ENCODE measurements at regions not wholly inside any gene's neighbourhood (a gene's known extent, or its start where the extent isn't known, plus 50 kb on each side); places are given as distances from the start of the nearest gene placed in this dataset.

- H3K9ac ChIP-seq (ENCODE audit: low read length in 5 of 5) = no peak overlapping the region
- no peaks in the 10 kb centered on the region for H3K4me1 ChIP-seq (ENCODE audit: control insufficient read depth in 5 of 5, insufficient read depth in 5 of 5, low read length in 5 of 5)
- peaks cover 0 to 2% (median 0%) of the 10 kb centered on the region in 5 donors for H3K27me3 ChIP-seq (ENCODE audit: control insufficient read depth in 5 of 5, insufficient read depth in 4 of 5, low read length in 5 of 5)
- H3K4me3 ChIP-seq (ENCODE audit: low read depth in 1 of 5, low read length in 5 of 5) = no peak overlapping the region
- no peaks in the 10 kb centered on the region for H3K36me3 ChIP-seq (ENCODE audit: control insufficient read depth in 5 of 5, insufficient read depth in 5 of 5, low read length in 5 of 5)
- H3K27ac ChIP-seq (ENCODE audit: low read depth, low read length) = no peak overlapping the region
- H3K9me3 ChIP-seq (ENCODE audit: control insufficient read depth in 5 of 5, low read length in 5 of 5) = peaks cover 2 to 8% (median 6%) of the 10 kb centered on the region in 5 donors
These were observed 153.0 kb downstream of the ICOS start for GRCh38 chr2:204089574-204089973.

DNA sequence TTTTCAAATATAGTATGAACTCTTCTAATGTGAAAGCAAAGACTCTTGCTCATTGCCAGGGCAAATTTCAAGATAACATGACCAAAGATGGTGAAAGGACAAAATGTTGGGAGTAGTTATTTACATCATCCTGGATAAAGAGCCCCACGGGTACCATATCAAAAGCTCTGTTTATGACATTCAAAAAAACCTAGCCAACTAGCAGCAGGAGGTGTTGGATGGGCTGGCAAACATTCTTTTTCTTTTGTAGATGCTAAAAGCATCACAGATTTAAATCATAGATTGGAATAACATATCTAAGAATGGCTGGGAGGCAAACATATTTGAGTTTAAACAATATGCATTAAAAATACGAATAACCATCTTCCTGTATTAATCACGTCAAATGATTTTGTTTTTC lies 153.5 kb downstream of the ICOS start:
- Histone ChIP-seq H3K9ac (ENCODE audit: low read length in 5 of 5) (no peak overlapping the region), H3K9me3 (ENCODE audit: control insufficient read depth in 5 of 5, low read length in 5 of 5) (peaks cover 2 to 8% (median 6%) of the 10 kb centered on the region in 5 donors), H3K4me3 (ENCODE audit: low read depth in 1 of 5, low read length in 5 of 5) (no peak overlapping the region), H3K4me1 (ENCODE audit: control insufficient read depth in 5 of 5, insufficient read depth in 5 of 5, low read length in 5 of 5) (no peaks in the 10 kb centered on the region), H3K27me3 (ENCODE audit: control insufficient read depth in 5 of 5, insufficient read depth in 4 of 5, low read length in 5 of 5) (no peaks in the 10 kb centered on the region), H3K36me3 (ENCODE audit: control insufficient read depth in 5 of 5, insufficient read depth in 5 of 5, low read length in 5 of 5) (no peaks in the 10 kb centered on the region), H3K27ac (ENCODE audit: low read depth, low read length) (no peak overlapping the region)

- H3K9me3 ChIP-seq (ENCODE audit: control insufficient read depth in 5 of 5, low read length in 5 of 5) = no peaks in the 10 kb centered on the region
- H3K9ac ChIP-seq (ENCODE audit: low read length in 5 of 5) = no peak overlapping the region
- no peak overlapping the region for H3K4me3 ChIP-seq (ENCODE audit: low read depth in 1 of 5, low read length in 5 of 5)
- no peaks in the 10 kb centered on the region for H3K27me3 ChIP-seq (ENCODE audit: control insufficient read depth in 5 of 5, insufficient read depth in 4 of 5, low read length in 5 of 5)
- H3K4me1 ChIP-seq (ENCODE audit: control insufficient read depth in 5 of 5, insufficient read depth in 5 of 5, low read length in 5 of 5) = peaks cover 0 to 14% (median 0%) of the 10 kb centered on the region in 5 donors
- H3K36me3 ChIP-seq (ENCODE audit: control insufficient read depth in 5 of 5, insufficient read depth in 5 of 5, low read length in 5 of 5) = no peaks in the 10 kb centered on the region
- no peak overlapping the region for H3K27ac ChIP-seq (ENCODE audit: low read depth, low read length)
These were observed 168.2 kb downstream of the ICOS start for GRCh38 chr2:204104811-204105210.

DNA sequence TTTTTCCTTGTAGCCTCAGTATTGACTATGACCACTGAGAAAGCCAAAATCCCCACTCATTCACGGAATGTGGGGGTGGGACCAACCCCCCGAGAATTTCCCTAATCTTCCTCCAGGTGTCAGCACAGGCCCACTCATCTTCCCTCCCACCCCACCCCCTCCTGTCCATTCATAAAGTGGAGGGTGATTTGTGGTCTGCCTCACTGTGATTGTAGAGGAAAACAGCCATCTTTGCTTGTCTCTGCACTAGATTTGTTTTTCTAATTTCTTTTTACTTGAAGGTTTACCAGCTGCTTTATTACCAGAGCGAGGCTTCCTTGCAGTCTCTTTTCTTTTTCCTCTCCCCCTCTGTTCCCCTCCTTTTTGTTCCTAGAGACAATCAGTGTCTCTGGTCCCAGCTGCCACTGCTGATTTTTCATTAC lies 171.8 kb downstream of the ICOS start:
- Histone ChIP-seq H3K9me3 (ENCODE audit: control insufficient read depth in 5 of 5, low read length in 5 of 5) (no peaks in the 10 kb centered on the region), H3K27me3 (ENCODE audit: control insufficient read depth in 5 of 5, insufficient read depth in 4 of 5, low read length in 5 of 5) (peaks cover 0 to 3% (median 0%) of the 10 kb centered on the region in 5 donors), H3K27ac (ENCODE audit: low read depth, low read length) (peak overlapping the region; percentile 24), H3K9ac (ENCODE audit: low read length in 5 of 5) (no peak overlapping the region), H3K36me3 (ENCODE audit: control insufficient read depth in 5 of 5, insufficient read depth in 5 of 5, low read length in 5 of 5) (no peaks in the 10 kb centered on the region), H3K4me3 (ENCODE audit: low read depth in 1 of 5, low read length in 5 of 5) (no peak overlapping the region), H3K4me1 (ENCODE audit: control insufficient read depth in 5 of 5, insufficient read depth in 5 of 5, low read length in 5 of 5) (peaks cover 0 to 35% (median 12%) of the 10 kb centered on the region in 5 donors)

- peak overlapping the region; percentile 24 for H3K27ac ChIP-seq (ENCODE audit: low read depth, low read length)
- no peak overlapping the region for H3K9ac ChIP-seq (ENCODE audit: low read length in 5 of 5)
- peaks cover 0 to 40% (median 12%) of the 10 kb centered on the region in 5 donors for H3K4me1 ChIP-seq (ENCODE audit: control insufficient read depth in 5 of 5, insufficient read depth in 5 of 5, low read length in 5 of 5)
- peaks cover 0 to 3% (median 0%) of the 10 kb centered on the region in 5 donors for H3K27me3 ChIP-seq (ENCODE audit: control insufficient read depth in 5 of 5, insufficient read depth in 4 of 5, low read length in 5 of 5)
- no peak overlapping the region for H3K4me3 ChIP-seq (ENCODE audit: low read depth in 1 of 5, low read length in 5 of 5)
- H3K9me3 ChIP-seq (ENCODE audit: control insufficient read depth in 5 of 5, low read length in 5 of 5) = no peaks in the 10 kb centered on the region
- no peaks in the 10 kb centered on the region for H3K36me3 ChIP-seq (ENCODE audit: control insufficient read depth in 5 of 5, insufficient read depth in 5 of 5, low read length in 5 of 5)
These were observed 172.3 kb downstream of the ICOS start for GRCh38 chr2:204108781-204109295.

GRCh38 chr2:204109681-204110080 lies 173.1 kb downstream of the ICOS start:
- peaks cover 0 to 3% (median 0%) of the 10 kb centered on the region in 5 donors for H3K27me3 ChIP-seq (ENCODE audit: control insufficient read depth in 5 of 5, insufficient read depth in 4 of 5, low read length in 5 of 5)
- peaks cover 2 to 48% (median 12%) of the 10 kb centered on the region in 5 donors for H3K4me1 ChIP-seq (ENCODE audit: control insufficient read depth in 5 of 5, insufficient read depth in 5 of 5, low read length in 5 of 5)
- no peak overlapping the region for H3K4me3 ChIP-seq (ENCODE audit: low read depth in 1 of 5, low read length in 5 of 5)
- H3K9ac ChIP-seq (ENCODE audit: low read length in 5 of 5) = no peak overlapping the region
- H3K9me3 ChIP-seq (ENCODE audit: control insufficient read depth in 5 of 5, low read length in 5 of 5) = no peaks in the 10 kb centered on the region
- no peak overlapping the region for H3K27ac ChIP-seq (ENCODE audit: low read depth, low read length)
- no peaks in the 10 kb centered on the region for H3K36me3 ChIP-seq (ENCODE audit: control insufficient read depth in 5 of 5, insufficient read depth in 5 of 5, low read length in 5 of 5)

DNA sequence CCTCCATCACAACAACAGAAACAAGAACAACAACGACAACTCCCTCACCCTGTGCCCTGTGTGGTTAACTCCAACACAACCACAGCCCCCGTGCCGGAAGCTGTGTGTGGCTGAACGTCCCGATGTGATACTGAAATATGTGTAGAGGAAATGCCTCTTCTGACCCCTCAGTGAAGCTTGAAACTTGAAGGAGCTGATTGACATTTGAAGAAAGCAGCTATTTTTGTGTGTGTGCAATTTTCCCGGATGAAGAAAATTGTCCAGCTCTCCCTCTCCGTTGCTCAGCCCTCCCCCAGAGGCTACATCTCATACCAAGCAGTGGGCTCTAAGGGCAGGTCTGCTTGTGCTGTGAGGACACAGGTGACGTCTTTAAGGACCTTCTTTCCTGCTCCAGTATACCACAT lies 173.8 kb downstream of the ICOS start:
- peak overlapping the region in 2 of 5 donors; percentile 7 to 18 for H3K4me3 ChIP-seq (ENCODE audit: low read depth in 1 of 5, low read length in 5 of 5)
- no peaks in the 10 kb centered on the region for H3K36me3 ChIP-seq (ENCODE audit: control insufficient read depth in 5 of 5, insufficient read depth in 5 of 5, low read length in 5 of 5)
- H3K4me1 ChIP-seq (ENCODE audit: control insufficient read depth in 5 of 5, insufficient read depth in 5 of 5, low read length in 5 of 5) = peaks cover 2 to 55% (median 12%) of the 10 kb centered on the region in 5 donors
- peaks cover 0 to 3% (median 0%) of the 10 kb centered on the region in 5 donors for H3K27me3 ChIP-seq (ENCODE audit: control insufficient read depth in 5 of 5, insufficient read depth in 4 of 5, low read length in 5 of 5)
- H3K27ac ChIP-seq (ENCODE audit: low read depth, low read length) = no peak overlapping the region
- H3K9me3 ChIP-seq (ENCODE audit: control insufficient read depth in 5 of 5, low read length in 5 of 5) = no peaks in the 10 kb centered on the region
- no peak overlapping the region for H3K9ac ChIP-seq (ENCODE audit: low read length in 5 of 5)

GRCh38 chr2:204110751-204111516 lies 174.4 kb downstream of the ICOS start:
- Histone ChIP-seq H3K4me3 (ENCODE audit: low read depth in 1 of 5, low read length in 5 of 5) (peak overlapping the region in 2 of 5 donors; percentile 7 to 18), H3K27me3 (ENCODE audit: control insufficient read depth in 5 of 5, insufficient read depth in 4 of 5, low read length in 5 of 5) (peaks cover 0 to 3% (median 0%) of the 10 kb centered on the region in 5 donors), H3K9ac (ENCODE audit: low read length in 5 of 5) (no peak overlapping the region), H3K36me3 (ENCODE audit: control insufficient read depth in 5 of 5, insufficient read depth in 5 of 5, low read length in 5 of 5) (no peaks in the 10 kb centered on the region), H3K27ac (ENCODE audit: low read depth, low read length) (peak overlapping the region; percentile 27), H3K4me1 (ENCODE audit: control insufficient read depth in 5 of 5, insufficient read depth in 5 of 5, low read length in 5 of 5) (peaks cover 2 to 60% (median 12%) of the 10 kb centered on the region in 5 donors), H3K9me3 (ENCODE audit: control insufficient read depth in 5 of 5, low read length in 5 of 5) (no peaks in the 10 kb centered on the region)

DNA sequence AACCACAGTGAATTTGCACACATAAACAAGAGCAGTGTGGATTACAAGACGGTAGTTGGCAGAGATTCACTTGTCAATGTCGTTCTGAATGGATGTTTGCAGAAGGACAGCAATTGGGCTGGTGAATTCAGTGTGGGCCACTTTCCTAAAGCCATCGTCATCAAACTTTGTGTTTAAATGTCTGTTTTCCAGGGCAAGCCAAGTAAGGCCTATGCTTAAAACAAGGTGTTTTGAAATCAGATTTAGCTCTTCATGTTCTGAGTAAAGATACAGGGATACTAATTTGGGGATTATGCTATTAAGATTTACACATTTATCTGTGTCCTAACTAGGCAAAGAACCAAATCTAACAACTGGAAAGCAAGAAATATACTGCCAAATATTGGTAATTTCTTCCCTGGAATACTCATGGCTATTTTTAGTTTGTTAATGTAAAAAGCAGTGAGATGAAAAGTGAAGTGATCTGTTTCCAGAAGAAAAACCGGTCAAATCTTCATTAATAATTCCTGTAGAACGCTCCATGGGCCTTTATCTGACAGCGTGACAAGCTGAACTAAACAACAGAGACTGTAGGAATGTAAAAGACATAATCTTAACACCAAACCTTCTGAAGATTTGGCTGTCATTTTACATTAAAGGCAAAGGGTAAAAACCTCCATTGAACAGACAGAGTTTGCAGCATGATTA lies 175.7 kb downstream of the ICOS start:
- Histone ChIP-seq H3K9ac (ENCODE audit: low read length in 5 of 5) (no peak overlapping the region), H3K27me3 (ENCODE audit: control insufficient read depth in 5 of 5, insufficient read depth in 4 of 5, low read length in 5 of 5) (peaks cover 0 to 3% (median 0%) of the 10 kb centered on the region in 5 donors), H3K4me3 (ENCODE audit: low read depth in 1 of 5, low read length in 5 of 5) (no peak overlapping the region), H3K27ac (ENCODE audit: low read depth, low read length) (peak overlapping the region; percentile 27), H3K9me3 (ENCODE audit: control insufficient read depth in 5 of 5, low read length in 5 of 5) (no peaks in the 10 kb centered on the region), H3K4me1 (ENCODE audit: control insufficient read depth in 5 of 5, insufficient read depth in 5 of 5, low read length in 5 of 5) (peaks cover 2 to 73% (median 14%) of the 10 kb centered on the region in 5 donors), H3K36me3 (ENCODE audit: control insufficient read depth in 5 of 5, insufficient read depth in 5 of 5, low read length in 5 of 5) (no peaks in the 10 kb centered on the region)
